Tongue (tissue), 1 donor: ENCODE measurements at regions not wholly inside any gene's neighbourhood (a gene's known extent, or its start where the extent isn't known, plus 50 kb on each side); places are given as distances from the start of the nearest gene placed in this dataset.
A peak's percentile ranks its signal among the peaks of the same experiment; 100 is the strongest.
"Not testable (repeated sequence)": the region's sequence is repeated elsewhere in the genome, so short reads cannot be mapped to it uniquely, and the experiment has no call there.

Source experiments
- DNase-seq: peaks from one replicate; pipeline ENCODE4 v3.0.0-alpha.2; 2015

GRCh38 chr12:131379738-131380137, 331.2 kb upstream of the SFSWAP start:
- peak; percentile 27 for DNase-seq

GRCh38 chr12:131380220-131380964, 330.5 kb upstream of the SFSWAP start:
- DNase-seq = peak; percentile 8

GRCh38 chr12:131380965-131381705, 329.8 kb upstream of the SFSWAP start:
- no peak for DNase-seq

GRCh38 chr12:131381716-131382430, 329.0 kb upstream of the SFSWAP start:
- no peak for DNase-seq

GRCh38 chr12:131383291-131383690, 327.6 kb upstream of the SFSWAP start:
- DNase-seq = no peak

GRCh38 chr12:131383741-131384543, 326.9 kb upstream of the SFSWAP start:
- DNase-seq = no peak

- no peak for DNase-seq
These were observed 326.4 kb upstream of the SFSWAP start for GRCh38 chr12:131384544-131384855.

- DNase-seq = no peak
These were observed 325.4 kb upstream of the SFSWAP start for GRCh38 chr12:131385313-131386166.

GRCh38 chr12:131386167-131386521, 324.7 kb upstream of the SFSWAP start:
- no peak for DNase-seq

- no peak for DNase-seq
These were observed 324.1 kb upstream of the SFSWAP start for GRCh38 chr12:131386781-131387180.

GRCh38 chr12:131387281-131388163, 323.4 kb upstream of the SFSWAP start:
- DNase-seq = no peak

- DNase-seq = not testable (repeated sequence)
These were observed 322.5 kb upstream of the SFSWAP start for GRCh38 chr12:131388164-131389053.

- DNase-seq = no peak
These were observed 321.6 kb upstream of the SFSWAP start for GRCh38 chr12:131389054-131390013.

- peak; percentile 73 for DNase-seq
These were observed 320.2 kb upstream of the SFSWAP start for GRCh38 chr12:131390412-131391334.

- DNase-seq = no peak
These were observed 319.5 kb upstream of the SFSWAP start for GRCh38 chr12:131391399-131391798.

GRCh38 chr12:131394752-131395151, 316.1 kb upstream of the SFSWAP start:
- not testable (repeated sequence) for DNase-seq

- DNase-seq = not testable (repeated sequence)
These were observed 315.6 kb upstream of the SFSWAP start for GRCh38 chr12:131395209-131395684.
